ENCODE measurements at regions not wholly inside any gene's neighbourhood (a gene's known extent, or its start where the extent isn't known, plus 50 kb on each side); places are given as distances from the start of the nearest gene placed in this dataset.

DNA sequence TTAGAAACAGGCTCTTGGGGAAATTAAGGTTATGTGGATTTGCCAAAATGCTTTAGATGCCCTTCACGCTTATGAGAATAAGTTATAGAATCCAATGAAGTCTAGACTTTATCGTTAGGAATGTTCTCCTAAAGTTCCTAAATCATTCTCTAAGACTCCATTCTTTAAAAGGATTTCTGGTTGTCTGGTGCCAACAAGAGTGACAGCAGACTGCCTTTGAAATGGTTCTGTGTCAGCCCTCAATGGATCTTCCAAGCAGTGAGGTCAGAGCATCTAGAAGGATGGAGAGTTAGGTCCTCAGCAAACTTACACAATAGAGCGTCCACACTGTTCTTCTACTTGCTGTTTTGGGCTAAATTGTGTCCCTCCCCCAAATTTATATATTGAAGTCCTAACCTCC is 473.3 kb downstream of the GATA3 start:
- in situ Hi-C loops (cut with MboI; ENCODE audit: low sequenced_read_pairs): no loop called here

DNA sequence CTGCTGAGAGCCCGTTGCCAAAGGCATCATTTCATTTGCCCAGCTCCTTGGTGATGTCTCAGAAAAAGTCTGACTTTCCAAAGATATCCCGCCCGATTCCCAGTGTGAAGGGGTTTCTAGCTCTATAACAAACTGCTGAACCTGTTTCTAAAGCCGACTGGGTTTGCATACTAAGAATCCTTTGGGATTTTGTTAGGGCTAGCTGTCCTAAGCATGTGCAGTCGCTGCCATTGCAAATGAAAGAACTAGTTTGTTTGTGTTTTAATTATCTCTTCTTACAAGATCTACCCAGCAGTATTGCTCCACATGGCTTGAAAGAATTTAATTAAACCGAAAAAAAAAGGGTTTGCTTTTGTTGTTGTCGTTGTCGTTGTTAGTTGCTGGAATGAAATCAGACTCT is 476.6 kb downstream of the GATA3 start:
- in situ Hi-C loops (cut with MboI; ENCODE audit: low sequenced_read_pairs): no loop called here

DNA sequence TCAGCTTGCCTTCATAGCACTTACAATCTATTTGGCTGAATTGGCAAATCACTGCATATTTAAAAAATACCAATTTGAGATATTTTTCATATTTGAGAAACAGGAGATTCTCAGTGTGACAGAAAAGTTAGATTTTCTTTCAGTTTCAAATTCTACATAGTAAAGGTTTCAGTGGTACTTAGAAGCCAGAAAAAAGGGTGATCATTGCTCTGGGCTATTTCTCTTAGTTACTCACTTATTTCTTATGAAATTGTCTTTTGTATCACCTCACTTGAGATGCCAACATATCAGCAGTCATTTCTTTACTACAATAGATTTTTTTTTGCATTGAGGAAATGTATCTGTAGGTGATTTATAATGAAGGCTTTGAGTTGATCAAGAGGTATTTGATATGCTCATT is 478.2 kb downstream of the GATA3 start:
- in situ Hi-C loops (cut with MboI; ENCODE audit: low sequenced_read_pairs): no loop called here

DNA sequence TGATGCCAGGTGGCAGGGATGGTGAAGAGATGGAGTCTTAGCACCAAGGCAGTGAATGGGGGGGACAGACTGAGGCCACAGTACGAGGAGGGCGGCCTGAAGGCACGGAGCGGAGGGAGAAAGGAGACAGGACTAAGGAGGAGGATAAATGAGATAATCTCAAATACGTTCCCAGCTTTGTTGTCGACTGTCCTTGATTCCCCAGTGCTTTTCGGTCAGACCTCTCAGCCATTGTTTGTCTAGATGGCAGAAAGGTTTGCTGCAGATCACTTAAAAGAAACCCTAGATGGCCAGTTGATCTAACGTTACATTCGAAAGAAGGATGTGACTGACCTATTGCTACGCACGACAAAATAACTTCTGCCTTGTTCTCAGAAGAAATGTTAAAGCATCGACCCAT is 479.0 kb downstream of the GATA3 start:
- in situ Hi-C loops (cut with MboI; ENCODE audit: low sequenced_read_pairs): no loop called here

DNA sequence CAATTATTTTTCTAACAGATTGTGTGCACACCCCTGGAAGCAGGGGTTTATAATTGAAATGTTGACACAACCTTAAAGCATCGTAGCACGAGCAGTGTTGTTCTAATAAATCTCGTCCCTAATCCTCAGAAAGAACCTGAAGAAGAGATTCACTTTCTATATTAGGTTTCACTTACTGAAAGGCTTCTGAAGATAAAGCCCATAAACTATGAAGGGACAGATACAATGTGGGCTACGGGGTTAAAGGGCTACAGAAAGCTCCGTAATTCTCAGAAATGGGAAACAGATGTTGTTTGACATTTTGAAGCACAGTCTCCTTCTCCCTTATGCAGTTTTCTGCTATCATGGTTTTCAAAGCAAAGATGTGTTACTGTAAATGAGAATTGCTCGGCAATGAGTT is 479.6 kb downstream of the GATA3 start:
- in situ Hi-C loops (cut with MboI; ENCODE audit: low sequenced_read_pairs): no loop called here

DNA sequence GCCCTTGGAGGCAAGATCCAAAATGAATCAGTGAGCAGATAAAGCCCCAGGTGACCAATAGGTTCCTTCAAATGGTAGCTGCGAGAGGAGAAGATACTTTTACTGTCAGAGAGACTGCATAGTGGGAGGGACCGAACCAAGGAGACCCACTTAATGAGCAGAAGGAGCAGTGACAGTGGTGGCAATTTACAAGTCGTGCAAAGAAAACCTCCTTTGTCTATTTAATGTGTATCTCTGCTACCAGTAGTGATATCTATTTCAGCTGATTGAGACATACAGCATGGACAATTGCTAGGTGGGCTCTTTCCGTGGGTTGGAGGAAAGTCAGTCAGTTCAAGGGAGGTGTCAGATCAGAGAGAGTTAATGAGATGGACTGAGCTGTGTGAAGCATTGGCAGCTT is 480.4 kb downstream of the GATA3 start:
- in situ Hi-C loops (cut with MboI; ENCODE audit: low sequenced_read_pairs): no loop called here

DNA sequence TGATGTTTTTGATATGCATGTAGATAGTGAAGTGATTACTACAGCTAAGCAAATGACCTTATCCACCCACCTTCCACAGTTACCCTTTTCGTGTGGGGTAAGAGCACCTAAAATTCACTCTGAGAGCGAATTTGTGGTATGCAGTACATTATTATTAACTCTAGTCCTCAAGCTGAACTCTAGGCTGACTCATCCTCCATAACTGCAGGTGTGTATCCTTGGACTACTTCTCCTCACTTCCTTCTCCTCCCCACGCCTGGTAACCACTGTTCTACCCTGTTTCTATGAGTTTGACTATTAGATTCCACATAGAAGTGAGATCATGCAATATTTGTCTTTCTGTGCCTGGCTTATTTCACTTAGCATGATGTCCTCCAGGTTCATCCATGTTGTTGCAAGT is 484.6 kb downstream of the GATA3 start:
- in situ Hi-C loops (cut with MboI; ENCODE audit: low sequenced_read_pairs): no loop called here

DNA sequence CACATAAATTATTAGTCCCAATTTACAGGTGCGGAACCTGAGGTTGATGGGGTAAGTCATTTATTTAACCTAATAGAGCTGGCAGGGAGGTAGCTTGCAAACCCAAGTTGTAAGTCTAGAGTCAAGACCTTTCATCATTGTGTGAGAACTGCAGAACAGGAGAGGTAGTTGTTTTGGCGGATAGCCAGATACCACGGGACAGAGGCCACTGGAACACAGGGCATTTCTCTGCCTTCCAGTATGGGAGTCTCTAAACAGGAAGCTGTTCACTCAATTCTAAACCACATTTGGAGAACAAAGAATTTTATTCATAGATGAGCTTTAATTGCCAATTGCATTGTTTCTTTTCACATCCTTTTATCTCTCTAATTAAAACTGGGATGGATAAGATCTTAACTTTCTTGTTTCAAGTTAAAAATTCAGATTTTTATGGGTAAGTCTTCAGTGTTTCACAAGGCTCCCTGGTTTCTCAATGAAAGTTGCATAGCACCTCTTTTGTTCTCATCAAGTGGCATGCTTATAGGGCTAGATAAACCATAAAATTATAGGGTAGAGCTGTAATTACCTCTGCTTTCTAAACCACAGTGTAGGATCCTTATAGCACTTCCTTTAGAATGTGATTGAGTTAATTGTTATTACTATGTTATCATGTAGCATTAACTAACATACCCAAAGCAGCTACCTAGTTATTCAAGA is 489.0 kb downstream of the GATA3 start:
- in situ Hi-C loops (cut with MboI; ENCODE audit: low sequenced_read_pairs): no loop called here

DNA sequence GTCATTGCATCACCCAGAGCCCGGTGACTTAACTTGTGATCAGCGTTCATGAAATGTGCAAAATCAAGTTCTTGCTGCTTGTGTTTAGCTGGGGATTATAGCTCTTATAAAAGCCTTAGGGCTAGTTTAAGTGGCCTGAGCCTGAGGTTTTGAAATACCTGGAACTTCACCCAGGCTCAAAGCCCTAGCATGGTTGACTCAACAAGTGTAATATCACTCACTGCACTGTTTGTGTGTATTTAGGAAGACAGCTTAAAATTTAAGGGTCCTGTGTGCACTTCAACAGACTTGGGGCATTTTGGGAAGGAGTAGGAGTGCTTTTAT is 489.5 kb downstream of the GATA3 start:
- in situ Hi-C loops (cut with MboI; ENCODE audit: low sequenced_read_pairs): no loop called here

DNA sequence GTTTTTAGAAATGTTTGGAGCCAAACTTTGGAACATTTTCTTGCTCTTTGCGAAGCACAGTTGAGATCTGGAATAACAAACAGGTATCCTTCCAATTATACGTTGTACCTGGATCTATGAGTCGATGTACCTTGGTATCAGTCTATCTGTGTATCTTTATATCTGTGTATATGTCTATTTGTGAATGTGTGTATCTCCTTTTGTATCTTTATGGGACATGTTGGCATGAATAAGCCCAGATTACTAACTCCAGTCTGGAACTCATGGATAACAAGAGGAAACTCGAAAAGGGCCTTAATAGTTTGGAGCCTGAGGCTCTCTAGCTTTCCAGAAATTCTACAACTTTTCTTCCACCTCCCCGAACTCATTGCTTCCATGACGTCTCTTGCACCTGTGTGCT is 490.0 kb downstream of the GATA3 start:
- in situ Hi-C loops (cut with MboI; ENCODE audit: low sequenced_read_pairs): no loop called here

DNA sequence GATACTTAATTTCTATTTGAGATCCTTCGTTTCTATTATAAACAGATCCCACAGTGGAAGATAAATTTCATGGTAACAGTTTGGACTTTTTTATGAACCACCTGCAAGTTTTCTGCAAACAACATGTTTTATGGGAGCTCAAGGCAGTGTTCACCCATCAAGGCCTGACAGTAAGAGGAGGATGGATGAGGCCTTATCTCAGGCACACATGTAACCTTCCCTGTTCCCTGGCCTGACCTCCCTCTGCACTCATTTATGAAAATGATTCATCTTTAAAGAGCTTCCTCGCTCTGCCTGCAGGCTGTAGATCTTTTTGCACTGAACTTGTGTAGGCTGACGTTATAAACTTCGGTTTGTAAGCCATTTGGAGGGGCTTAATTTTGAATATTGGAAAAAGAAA is 500.1 kb downstream of the GATA3 start:
- in situ Hi-C loops (cut with MboI; ENCODE audit: low sequenced_read_pairs): no loop called here

DNA sequence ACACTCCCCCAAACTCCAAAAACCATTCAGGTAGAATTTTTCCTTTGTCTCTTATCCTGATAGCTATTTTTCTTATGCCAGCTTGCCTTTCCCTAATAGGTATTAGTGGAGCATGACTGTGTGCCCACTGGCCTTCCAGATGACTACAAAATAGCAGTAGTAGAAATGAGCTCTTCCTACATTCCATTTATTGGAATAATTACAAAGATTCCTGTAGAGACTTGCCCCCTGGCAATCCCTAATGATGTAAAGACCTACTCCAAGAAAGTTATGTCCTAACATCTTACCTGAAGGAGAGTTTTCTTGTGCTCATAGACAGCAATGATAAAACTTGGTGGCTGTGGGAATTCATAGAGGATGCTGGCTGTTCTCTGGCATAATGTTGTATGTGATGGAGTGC is 501.8 kb downstream of the GATA3 start:
- in situ Hi-C loops (cut with MboI; ENCODE audit: low sequenced_read_pairs): no loop called here

DNA sequence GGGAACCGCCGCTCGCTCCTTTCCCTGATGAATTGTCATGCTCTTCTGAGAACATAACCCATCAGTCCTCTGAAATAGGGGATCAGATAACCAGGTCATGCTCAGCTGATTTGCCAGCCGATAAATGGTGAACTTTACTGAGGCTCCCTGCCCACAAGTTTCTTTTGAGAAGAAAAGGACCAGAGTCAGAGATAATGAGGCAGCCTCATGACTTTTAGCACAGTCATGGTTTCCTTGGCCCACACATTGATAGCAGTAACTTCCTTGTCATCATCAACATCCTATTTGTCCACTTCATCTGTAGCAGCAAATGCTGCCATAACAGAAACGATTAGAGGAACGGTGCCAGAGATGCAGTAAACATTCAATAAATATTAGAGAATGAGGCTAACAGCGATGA is 509.0 kb downstream of the GATA3 start:
- in situ Hi-C loops (cut with MboI; ENCODE audit: low sequenced_read_pairs): no loop called here

DNA sequence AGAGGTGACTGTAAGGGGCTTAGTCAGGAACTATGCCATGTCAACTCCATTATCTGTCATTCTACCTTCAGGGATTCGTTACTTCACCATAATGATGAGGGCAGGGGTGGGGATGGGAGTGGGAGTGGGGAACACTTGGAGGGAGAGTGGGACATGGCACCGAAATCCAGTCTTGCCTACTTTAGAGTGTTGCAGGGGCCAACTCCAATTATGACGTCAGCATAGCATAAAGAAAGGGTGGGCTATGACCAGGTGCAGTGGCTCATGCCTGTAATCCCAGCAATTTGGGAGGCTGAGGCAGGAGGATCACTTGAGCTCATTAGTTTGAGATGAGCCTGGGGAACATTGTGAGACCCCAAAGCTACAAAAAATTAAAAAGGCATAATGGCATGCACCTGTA is 512.2 kb downstream of the GATA3 start:
- in situ Hi-C loops (cut with MboI; ENCODE audit: low sequenced_read_pairs): no loop called here

DNA sequence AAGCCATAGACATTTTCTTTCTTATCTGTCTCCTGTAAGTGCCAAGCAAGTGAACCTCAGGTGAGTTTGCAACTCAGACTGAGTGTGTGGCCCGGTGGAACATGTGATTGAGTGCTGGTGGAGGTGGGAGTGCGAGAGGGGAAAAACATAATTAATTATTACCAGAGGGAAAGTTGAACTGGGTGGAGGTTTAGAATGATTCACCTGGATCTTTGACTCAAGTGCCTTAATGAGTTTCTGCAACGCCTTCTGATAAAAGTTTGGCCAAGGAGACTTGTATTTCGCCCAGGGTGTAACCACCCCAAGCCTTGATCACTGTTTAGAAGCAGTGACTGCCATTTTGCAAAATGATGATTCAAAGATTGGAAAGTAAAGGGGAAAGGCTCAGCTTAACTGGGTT is 513.9 kb downstream of the GATA3 start:
- in situ Hi-C loops (cut with MboI; ENCODE audit: low sequenced_read_pairs): no loop called here

DNA sequence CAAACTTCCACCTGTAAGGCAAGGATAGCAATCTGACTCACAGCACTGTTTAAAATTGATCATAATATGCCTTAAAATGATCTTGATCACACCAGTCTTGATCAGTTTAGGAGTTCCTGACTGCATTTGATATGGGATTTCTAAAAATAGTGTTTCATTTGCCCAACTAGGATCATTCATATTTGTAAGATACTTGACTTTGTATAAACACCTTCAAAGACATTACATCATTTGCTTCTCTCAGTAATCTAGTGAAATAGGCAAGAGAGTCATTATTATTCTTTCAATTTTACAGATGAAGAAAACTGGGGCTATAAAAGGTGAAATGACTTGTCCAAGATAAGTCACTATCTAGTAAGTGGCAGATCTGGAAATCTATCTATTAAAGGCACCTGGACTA is 521.1 kb downstream of the GATA3 start:
- in situ Hi-C loops (cut with MboI; ENCODE audit: low sequenced_read_pairs): no loop called here

DNA sequence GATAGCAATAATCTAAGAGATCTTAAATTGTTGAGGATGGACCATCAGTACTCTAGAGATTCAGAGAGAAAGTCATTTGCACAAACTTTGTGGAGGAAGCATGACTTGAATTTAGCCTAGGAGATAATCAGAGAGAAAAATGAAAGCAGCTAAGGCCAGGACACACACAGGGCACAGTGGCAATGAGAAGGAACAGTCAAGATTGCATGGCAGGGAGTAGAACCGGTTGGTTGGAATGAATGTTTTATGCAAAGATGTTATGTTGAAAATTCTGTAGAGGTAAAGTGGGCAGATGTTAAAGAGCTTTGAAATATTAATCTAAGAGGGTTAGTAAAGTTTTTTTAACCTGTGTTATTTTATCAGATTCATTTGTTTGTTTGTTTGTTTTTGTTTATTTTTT is 521.8 kb downstream of the GATA3 start:
- in situ Hi-C loops (cut with MboI; ENCODE audit: low sequenced_read_pairs): no loop called here

DNA sequence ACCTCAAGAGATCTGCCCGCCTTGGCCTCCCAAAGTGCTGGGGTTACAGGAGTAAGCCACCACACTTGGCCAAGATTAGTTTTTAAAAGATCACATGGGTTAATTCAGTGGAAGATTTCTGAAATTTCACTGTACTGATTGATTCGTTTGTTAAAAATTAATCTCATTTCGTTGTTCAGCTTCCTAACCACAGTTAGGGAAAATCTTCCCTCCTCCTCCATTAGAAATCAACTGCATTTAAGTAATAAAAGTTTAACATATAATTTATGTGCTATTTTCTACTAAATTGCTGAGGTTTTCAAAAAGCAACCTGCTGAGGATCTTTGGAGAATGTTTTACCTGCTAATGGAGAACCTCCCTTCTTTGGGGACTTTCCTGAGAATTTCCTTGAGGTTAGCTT is 522.4 kb downstream of the GATA3 start:
- in situ Hi-C loops (cut with MboI; ENCODE audit: low sequenced_read_pairs): no loop called here

DNA sequence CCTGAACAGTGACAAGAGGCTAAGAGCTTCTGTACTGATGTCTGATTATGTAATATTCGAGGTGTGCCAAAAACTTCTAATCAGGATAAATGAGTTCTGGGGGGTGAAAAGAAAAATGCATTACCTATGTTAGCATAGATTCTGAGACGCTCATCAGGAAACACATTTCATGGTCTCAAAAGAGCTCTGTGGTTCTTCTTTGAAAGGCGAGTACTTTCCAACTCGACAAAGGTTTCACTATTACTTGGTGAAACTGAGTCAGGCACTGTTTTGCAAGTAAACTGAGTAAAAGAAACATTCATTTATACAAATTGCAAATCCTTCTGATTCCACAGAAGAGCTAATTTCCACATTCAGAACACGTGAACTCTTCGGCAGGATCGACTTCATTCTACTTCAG is 523.2 kb downstream of the GATA3 start:
- in situ Hi-C loops (cut with MboI; ENCODE audit: low sequenced_read_pairs): no loop called here

DNA sequence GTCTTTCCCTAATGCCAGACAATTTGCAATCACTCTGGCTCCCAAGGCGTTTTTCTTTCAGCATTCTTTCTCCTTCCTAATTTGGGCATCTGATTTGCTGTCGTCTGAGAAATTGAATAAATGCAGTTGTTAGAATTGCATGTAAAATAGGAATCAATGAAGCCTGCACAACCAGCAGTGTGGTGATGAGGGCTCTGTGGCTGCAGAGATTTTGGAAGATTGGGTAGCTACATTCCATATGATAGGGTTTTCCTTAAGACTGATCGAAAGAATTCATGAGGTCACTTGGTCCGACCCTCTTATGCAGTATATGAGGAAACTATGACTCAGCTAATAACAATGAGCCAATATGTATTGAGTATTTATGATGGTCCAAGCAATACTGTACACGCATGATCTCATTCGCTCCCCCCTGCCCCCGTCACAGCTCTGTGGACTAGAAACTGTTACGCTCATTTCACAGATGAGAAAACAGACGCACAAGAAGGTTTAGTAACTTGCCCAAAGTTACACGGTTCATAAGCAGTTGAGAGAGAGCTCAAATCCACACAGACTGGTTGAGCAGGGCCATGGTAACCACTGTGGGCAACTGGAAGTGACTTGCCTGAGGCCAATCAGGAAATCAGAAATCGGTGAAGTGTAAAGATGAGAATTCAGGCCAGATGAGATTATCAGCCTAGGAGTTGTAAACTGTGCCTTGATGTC is 527.2 kb downstream of the GATA3 start:
- in situ Hi-C loops (cut with MboI; ENCODE audit: low sequenced_read_pairs): no loop called here

DNA sequence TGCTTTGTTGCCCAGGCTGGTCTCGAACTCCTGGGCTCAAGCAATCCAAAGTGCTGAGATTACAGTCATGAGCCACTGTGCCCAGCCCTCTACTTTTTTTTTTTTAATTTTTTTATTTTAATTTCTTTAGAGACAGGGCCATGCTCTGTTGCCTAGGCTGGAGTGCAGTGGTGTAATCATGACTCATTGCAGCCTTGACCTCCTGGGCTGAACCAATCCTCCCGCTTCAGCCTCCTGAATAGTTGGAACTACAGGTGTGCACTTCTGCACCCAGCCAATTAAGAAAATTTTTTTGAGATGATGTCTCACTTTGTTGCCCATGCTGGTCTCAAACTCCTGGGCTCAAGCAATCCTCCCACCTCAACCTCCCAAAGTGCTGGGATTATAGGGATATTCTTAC is 528.6 kb downstream of the GATA3 start:
- in situ Hi-C loops (cut with MboI; ENCODE audit: low sequenced_read_pairs): no loop called here

DNA sequence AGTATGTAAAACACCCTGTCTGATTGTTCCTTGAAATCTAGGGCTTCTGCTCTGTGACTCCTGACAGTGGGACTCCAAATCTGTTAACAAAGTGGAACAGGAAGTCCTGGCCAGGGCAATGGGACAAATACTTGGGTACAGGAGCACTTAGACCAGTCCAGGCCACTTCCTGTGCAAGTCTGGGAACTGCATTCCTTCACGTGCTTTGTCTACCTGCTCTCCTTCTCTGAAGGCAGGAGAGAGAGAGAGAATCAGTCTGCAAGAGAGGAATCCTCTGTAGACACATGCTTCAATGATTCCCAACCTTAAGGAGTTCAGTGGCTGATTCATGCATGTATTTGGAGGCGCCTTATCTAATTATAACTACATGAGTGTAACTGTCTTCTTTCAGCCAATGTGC is 530.2 kb downstream of the GATA3 start:
- in situ Hi-C loops (cut with MboI; ENCODE audit: low sequenced_read_pairs): no loop called here

DNA sequence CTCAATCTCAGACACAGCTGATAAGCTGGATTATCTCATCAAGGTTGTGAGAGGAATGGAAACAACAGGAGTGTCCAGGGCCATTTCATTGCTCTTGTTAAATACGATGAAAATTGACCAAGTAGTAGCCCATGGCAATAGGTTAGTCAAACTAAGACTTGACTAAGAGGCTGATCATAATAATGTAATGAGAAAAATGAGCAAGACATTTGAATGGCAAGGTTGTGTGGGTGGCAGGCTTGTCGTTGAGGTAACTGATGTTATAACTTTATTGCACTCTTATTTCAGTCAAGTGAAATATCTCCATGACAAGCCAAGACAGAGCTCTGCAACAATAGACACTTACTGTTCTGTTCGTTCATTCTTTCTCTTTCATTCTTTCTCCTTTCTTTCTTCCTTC is 532.0 kb downstream of the GATA3 start:
- in situ Hi-C loops (cut with MboI; ENCODE audit: low sequenced_read_pairs): no loop called here

Measured in HL-60/S4 (cell line).